Prostate gland (tissue), 2 donors: ENCODE measurements at regions not wholly inside any gene's neighbourhood (a gene's known extent, or its start where the extent isn't known, plus 50 kb on each side); places are given as distances from the start of the nearest gene placed in this dataset.

Source experiments
- CTCF ChIP-seq, 4 experiments: fragments of 200-600 bp in 2 of 4; fragments of 450-650 bp in 2 of 4; sonication (generic) in 2 of 4; IDR thresholded peaks; 1 replicate in 3 of 4; 2 replicates in 1 of 4; pipeline ENCODE4 v1.5.1; 2016 to 2019; ENCODE audit warnings: antibody characterized with exemption in 4 of 4, mild to moderate bottlenecking in 2 of 4, moderate library complexity in 2 of 4
- POLR2A ChIP-seq: fragments of 450-650 bp; IDR thresholded peaks from one replicate; pipeline ENCODE4 v1.6.1; 2016; ENCODE audit warnings: antibody characterized with exemption, mild to moderate bottlenecking
- POLR2AphosphoS5 ChIP-seq: sonication (generic); formaldehyde crosslinking; IDR thresholded peaks from one replicate; pipeline ENCODE4 v1.6.1; 2017; ENCODE audit warnings: antibody characterized with exemption

GRCh38 chr7:94307399-94308048 lies 87.2 kb upstream of the COL1A2 start:
- TF ChIP-seq CTCF (IDR thresholded peaks at IDR 0.05), result no peak
- no peak for TF ChIP-seq POLR2A
- TF ChIP-seq POLR2AphosphoS5, result no peak
